Mucosa of rectum (tissue), 2 donors: ENCODE measurements at regions not wholly inside any gene's neighbourhood (a gene's known extent, or its start where the extent isn't known, plus 50 kb on each side); places are given as distances from the start of the nearest gene placed in this dataset.

Source experiments
- H3K27ac ChIP-seq, 2 donors: one replicate each; pipeline ENCODE4 v1.7.0; 2013; ENCODE audit warnings: inconsistent platforms in 2 of 2, low read depth in 2 of 2, low read length in 2 of 2
- H3K27me3 ChIP-seq, 2 donors: one replicate each; pipeline ENCODE4 v1.7.0; 2013; ENCODE audit warnings: low read length in 2 of 2; ENCODE audit not compliant: control insufficient read depth in 2 of 2, insufficient read depth in 2 of 2
- H3K36me3 ChIP-seq, 2 donors: one replicate each; pipeline ENCODE4 v1.7.0; 2013; ENCODE audit warnings: low read length in 2 of 2; ENCODE audit not compliant: control insufficient read depth in 2 of 2, insufficient read depth in 2 of 2
- H3K4me1 ChIP-seq, 2 donors: one replicate each; pipeline ENCODE4 v1.7.0; 2013; ENCODE audit warnings: low read length in 2 of 2, mild to moderate bottlenecking in 1 of 2; ENCODE audit not compliant: control insufficient read depth in 2 of 2, insufficient read depth in 2 of 2
- H3K4me3 ChIP-seq, 2 donors: one replicate each; pipeline ENCODE4 v1.7.0; 2013; ENCODE audit warnings: low read length in 2 of 2
- H3K9ac ChIP-seq, 2 donors: one replicate each; pipeline ENCODE4 v1.7.0; 2013; ENCODE audit warnings: low read length in 2 of 2, low read depth in 1 of 2, mild to moderate bottlenecking in 1 of 2
- H3K9me3 ChIP-seq, 2 donors: one replicate each; pipeline ENCODE4 v1.7.0; 2013; ENCODE audit warnings: low read length in 2 of 2; ENCODE audit not compliant: control insufficient read depth in 2 of 2
- donor health status: healthy.
- donor health status: Normal muscosa, but diverticular disease.

- no peaks in the 10 kb centered on the region for H3K4me1 ChIP-seq
- no peaks in the 10 kb centered on the region for H3K36me3 ChIP-seq
- H3K27me3 ChIP-seq: no peaks in the 10 kb centered on the region
- no peak overlapping the region for H3K9ac ChIP-seq
- H3K4me3 ChIP-seq: no peak overlapping the region
- H3K9me3 ChIP-seq: no peaks in the 10 kb centered on the region
- no peak overlapping the region for H3K27ac ChIP-seq
These were observed 1035.9 kb downstream of the PLOD2 start for GRCh38 chr3:145124900-145125678.

- no peak overlapping the region for H3K9ac ChIP-seq
- H3K27me3 ChIP-seq: no peaks in the 10 kb centered on the region
- H3K4me3 ChIP-seq: no peak overlapping the region
- no peaks in the 10 kb centered on the region for H3K36me3 ChIP-seq
- H3K4me1 ChIP-seq: no peaks in the 10 kb centered on the region
- H3K27ac ChIP-seq: no peak overlapping the region
- H3K9me3 ChIP-seq: no peaks in the 10 kb centered on the region
These were observed 1027.7 kb downstream of the PLOD2 start for GRCh38 chr3:145133281-145133680.

- no peak overlapping the region for H3K27ac ChIP-seq
- H3K4me3 ChIP-seq: no peak overlapping the region
- H3K27me3 ChIP-seq: no peaks in the 10 kb centered on the region
- no peaks in the 10 kb centered on the region for H3K9me3 ChIP-seq
- no peaks in the 10 kb centered on the region for H3K4me1 ChIP-seq
- H3K9ac ChIP-seq: no peak overlapping the region
- H3K36me3 ChIP-seq: no peaks in the 10 kb centered on the region
These were observed 1026.2 kb downstream of the PLOD2 start for GRCh38 chr3:145134738-145135137.

- no peaks in the 10 kb centered on the region for H3K4me1 ChIP-seq
- H3K36me3 ChIP-seq: no peaks in the 10 kb centered on the region
- no peak overlapping the region for H3K27ac ChIP-seq
- H3K9me3 ChIP-seq: peaks cover 0 to 2% of the 10 kb centered on the region in 2 donors
- no peak overlapping the region for H3K9ac ChIP-seq
- no peaks in the 10 kb centered on the region for H3K27me3 ChIP-seq
- no peak overlapping the region for H3K4me3 ChIP-seq
These were observed 1016.6 kb downstream of the PLOD2 start for GRCh38 chr3:145144361-145144760.

GRCh38 chr3:145145461-145145860 lies 1015.5 kb downstream of the PLOD2 start:
- Histone ChIP-seq H3K9me3 (peaks cover 0 to 2% of the 10 kb centered on the region in 2 donors), H3K27me3 (no peaks in the 10 kb centered on the region), H3K4me1 (no peaks in the 10 kb centered on the region), H3K27ac (no peak overlapping the region), H3K4me3 (no peak overlapping the region), H3K9ac (no peak overlapping the region), H3K36me3 (no peaks in the 10 kb centered on the region)

GRCh38 chr3:145159640-145160039 lies 1001.3 kb downstream of the PLOD2 start:
- no peaks in the 10 kb centered on the region for H3K27me3 ChIP-seq
- H3K9ac ChIP-seq: no peak overlapping the region
- H3K9me3 ChIP-seq: no peaks in the 10 kb centered on the region
- H3K27ac ChIP-seq: no peak overlapping the region
- H3K4me1 ChIP-seq: no peaks in the 10 kb centered on the region
- no peak overlapping the region for H3K4me3 ChIP-seq
- no peaks in the 10 kb centered on the region for H3K36me3 ChIP-seq

GRCh38 chr3:145170121-145170520 lies 990.9 kb downstream of the PLOD2 start:
- no peaks in the 10 kb centered on the region for H3K4me1 ChIP-seq
- no peak overlapping the region for H3K4me3 ChIP-seq
- H3K9ac ChIP-seq: no peak overlapping the region
- H3K36me3 ChIP-seq: no peaks in the 10 kb centered on the region
- no peaks in the 10 kb centered on the region for H3K27me3 ChIP-seq
- H3K27ac ChIP-seq: no peak overlapping the region
- H3K9me3 ChIP-seq: peaks cover 0 to 2% of the 10 kb centered on the region in 2 donors

- Histone ChIP-seq H3K4me1 (no peaks in the 10 kb centered on the region), H3K36me3 (no peaks in the 10 kb centered on the region), H3K9ac (no peak overlapping the region), H3K9me3 (peaks cover 1 to 2% of the 10 kb centered on the region in 2 donors), H3K4me3 (no peak overlapping the region), H3K27ac (no peak overlapping the region), H3K27me3 (no peaks in the 10 kb centered on the region)
These were observed 985.4 kb downstream of the PLOD2 start for GRCh38 chr3:145175626-145176025.

- H3K27ac ChIP-seq: no peak overlapping the region
- no peaks in the 10 kb centered on the region for H3K4me1 ChIP-seq
- H3K27me3 ChIP-seq: no peaks in the 10 kb centered on the region
- peaks cover 1 to 2% of the 10 kb centered on the region in 2 donors for H3K9me3 ChIP-seq
- no peaks in the 10 kb centered on the region for H3K36me3 ChIP-seq
- no peak overlapping the region for H3K9ac ChIP-seq
- H3K4me3 ChIP-seq: no peak overlapping the region
These were observed 984.1 kb downstream of the PLOD2 start for GRCh38 chr3:145176907-145177306.

GRCh38 chr3:145177828-145178227 lies 983.2 kb downstream of the PLOD2 start:
- Histone ChIP-seq H3K27me3 (no peaks in the 10 kb centered on the region), H3K4me3 (no peak overlapping the region), H3K4me1 (no peaks in the 10 kb centered on the region), H3K9ac (no peak overlapping the region), H3K9me3 (peaks cover 1 to 2% of the 10 kb centered on the region in 2 donors), H3K27ac (no peak overlapping the region), H3K36me3 (no peaks in the 10 kb centered on the region)
